HG02840 (cell line): ENCODE measurements at regions not wholly inside any gene's neighbourhood (a gene's known extent, or its start where the extent isn't known, plus 50 kb on each side); places are given as distances from the start of the nearest gene placed in this dataset.
"Not testable (repeated sequence)": the region's sequence is repeated elsewhere in the genome, so short reads cannot be mapped to it uniquely, and the experiment has no call there.

Experiments
- ATAC-seq: cut with Tn5 transposase; IDR thresholded peaks from one replicate; pipeline ENCODE4 v1.9.1; 2021; ENCODE audit warnings: mild to moderate bottlenecking, moderate library complexity, moderate number of reproducible peaks; ENCODE audit not compliant: unreplicated experiment, low FRiP score

- ATAC-seq, result no peak
These were observed 506.9 kb upstream of the PCDH10 start for GRCh38 chr4:132642016-132642817.

- peak; percentile 63 for ATAC-seq
These were observed 502.9 kb upstream of the PCDH10 start for GRCh38 chr4:132646186-132646585.

GRCh38 chr4:132651196-132651595 lies 497.9 kb upstream of the PCDH10 start:
- no peak for ATAC-seq

- ATAC-seq, result no peak
These were observed 488.9 kb upstream of the PCDH10 start for GRCh38 chr4:132660181-132660580.

GRCh38 chr4:132662456-132662855 lies 486.6 kb upstream of the PCDH10 start:
- no peak for ATAC-seq

- ATAC-seq, result no peak
These were observed 479.3 kb upstream of the PCDH10 start for GRCh38 chr4:132669786-132670185.

GRCh38 chr4:132670557-132670956 lies 478.5 kb upstream of the PCDH10 start:
- ATAC-seq, result no peak

GRCh38 chr4:132683957-132684356 lies 465.1 kb upstream of the PCDH10 start:
- no peak for ATAC-seq

- ATAC-seq, result no peak
These were observed 458.1 kb upstream of the PCDH10 start for GRCh38 chr4:132691026-132691425.

GRCh38 chr4:132691668-132692067 lies 457.4 kb upstream of the PCDH10 start:
- no peak for ATAC-seq

- no peak for ATAC-seq
These were observed 454.3 kb upstream of the PCDH10 start for GRCh38 chr4:132694775-132695174.

GRCh38 chr4:132697505-132697904 lies 451.6 kb upstream of the PCDH10 start:
- ATAC-seq, result not testable (repeated sequence)

- ATAC-seq, result no peak
These were observed 441.1 kb upstream of the PCDH10 start for GRCh38 chr4:132707955-132708354.

- no peak for ATAC-seq
These were observed 440.0 kb upstream of the PCDH10 start for GRCh38 chr4:132709056-132709455.

- no peak for ATAC-seq
These were observed 438.1 kb upstream of the PCDH10 start for GRCh38 chr4:132710971-132711370.

- no peak for ATAC-seq
These were observed 411.8 kb upstream of the PCDH10 start for GRCh38 chr4:132737344-132737743.

GRCh38 chr4:132759199-132759780 lies 389.8 kb upstream of the PCDH10 start:
- no peak for ATAC-seq

- no peak for ATAC-seq
These were observed 385.6 kb upstream of the PCDH10 start for GRCh38 chr4:132763465-132763864.

- ATAC-seq, result no peak
These were observed 381.2 kb upstream of the PCDH10 start for GRCh38 chr4:132767901-132768300.

- no peak for ATAC-seq
These were observed 378.3 kb upstream of the PCDH10 start for GRCh38 chr4:132770776-132771175.

- no peak for ATAC-seq
These were observed 356.8 kb upstream of the PCDH10 start for GRCh38 chr4:132792310-132792709.

GRCh38 chr4:132797856-132798255 lies 351.2 kb upstream of the PCDH10 start:
- no peak for ATAC-seq
